GM23338 (cell line): ENCODE measurements at regions not wholly inside any gene's neighbourhood (a gene's known extent, or its start where the extent isn't known, plus 50 kb on each side); places are given as distances from the start of the nearest gene placed in this dataset.

Experiments used
- ATAC-seq: fragments of 200-7000 bp; cut with Tn5 transposase; 3 replicates; pipeline ENCODE4 v1.9.1; 2020
- DNase-seq: peaks from one replicate; pipeline ENCODE4 v3.0.0-alpha.2; 2015; ENCODE audit warnings: low spot score
- H2AFZ ChIP-seq: fragments of 200-600 bp; sonication (generic); 2 replicates; pipeline ENCODE4 v1.8.0; 2016; ENCODE audit warnings: antibody characterized with exemption, mild to moderate bottlenecking, moderate library complexity
- H3F3A ChIP-seq: fragments of 200-600 bp; sonication (generic); replicated peaks from 2 replicates; pipeline ENCODE4 v1.8.0; 2017; ENCODE audit warnings: antibody characterized with exemption, mixed run types, low read depth
- H3K27ac ChIP-seq: fragments of 200-600 bp; sonication (generic); 2 replicates; pipeline ENCODE4 v1.6.1; 2016; ENCODE audit warnings: low read depth
- H3K27me3 ChIP-seq: fragments of 200-600 bp; sonication (generic); 2 replicates; pipeline ENCODE4 v1.8.0; 2016; ENCODE audit warnings: mild to moderate bottlenecking, mixed run types, moderate library complexity; ENCODE audit not compliant: insufficient read depth
- H3K36me3 ChIP-seq: fragments of 200-600 bp; sonication (generic); 2 replicates; pipeline ENCODE4 v1.8.0; 2016; ENCODE audit warnings: mild to moderate bottlenecking; ENCODE audit not compliant: insufficient read depth
- H3K4me1 ChIP-seq: fragments of 200-600 bp; sonication (generic); 2 replicates; pipeline ENCODE4 v1.8.0; 2016; ENCODE audit warnings: mild to moderate bottlenecking, moderate library complexity; ENCODE audit not compliant: insufficient read depth
- H3K4me2 ChIP-seq: fragments of 200-600 bp; sonication (generic); 2 replicates; pipeline ENCODE4 v1.7.1; 2017; ENCODE audit warnings: mixed run types
- H3K4me3 ChIP-seq: fragments of 200-600 bp; sonication (generic); 2 replicates; pipeline ENCODE4 v1.6.1; 2016; ENCODE audit warnings: mixed run types
- H3K79me2 ChIP-seq: fragments of 200-600 bp; sonication (generic); replicated peaks from 2 replicates; pipeline ENCODE4 v1.8.0; 2017; ENCODE audit warnings: mild to moderate bottlenecking; ENCODE audit not compliant: insufficient read depth
- H3K9me2 ChIP-seq: fragments of 200-600 bp; sonication (generic); 2 replicates; pipeline ENCODE4 v1.8.0; 2017; ENCODE audit not compliant: insufficient read depth
- H4K20me1 ChIP-seq: fragments of 200-600 bp; sonication (generic); replicated peaks from 2 replicates; pipeline ENCODE4 v1.8.0; 2017; ENCODE audit warnings: mild to moderate bottlenecking; ENCODE audit not compliant: insufficient read depth
- H3K27ac Mint-ChIP-seq: 2 replicates; pipeline ENCODE4 v1.8.0; 2020; ENCODE audit warnings: inconsistent platforms, mild to moderate bottlenecking, moderate library complexity, mixed read lengths
- H3K27me3 Mint-ChIP-seq: 3 replicates; pipeline ENCODE4 v1.8.0; 2022; ENCODE audit warnings: low read depth, mild to moderate bottlenecking, moderate library complexity, mixed read lengths, inconsistent platforms; ENCODE audit not compliant: insufficient read depth, poor library complexity
- H3K36me3 Mint-ChIP-seq: 3 replicates; pipeline ENCODE4 v1.8.0; 2021; ENCODE audit warnings: low read depth, mild to moderate bottlenecking, inconsistent platforms, moderate library complexity, mixed read lengths
- H3K4me1 Mint-ChIP-seq: 3 replicates; pipeline ENCODE4 v1.8.0; 2020; ENCODE audit warnings: mild to moderate bottlenecking, inconsistent platforms, mixed read lengths
- H3K4me3 Mint-ChIP-seq: 3 replicates; pipeline ENCODE4 v1.8.0; 2021; ENCODE audit warnings: moderate library complexity, mild to moderate bottlenecking, inconsistent platforms, mixed read lengths
- H3K9me3 Mint-ChIP-seq: 3 replicates; pipeline ENCODE4 v1.8.0; 2020; ENCODE audit warnings: moderate library complexity, mild to moderate bottlenecking, inconsistent platforms, mixed read lengths
- EZH2phosphoT487 ChIP-seq: fragments of 200-600 bp; sonication (generic); IDR thresholded peaks from one replicate; pipeline ENCODE4 v1.8.1; 2018; ENCODE audit warnings: antibody characterized with exemption; ENCODE audit not compliant: unreplicated experiment
- JUNB ChIP-seq: IDR thresholded peaks from one replicate; pipeline ENCODE4 v1.6.1; 2016; ENCODE audit warnings: antibody characterized with exemption; ENCODE audit not compliant: unreplicated experiment
- NANOG ChIP-seq: IDR thresholded peaks from 2 replicates; pipeline ENCODE4 v1.6.1; 2016; ENCODE audit warnings: antibody characterized with exemption, borderline replicate concordance
- POLR2AphosphoS5 ChIP-seq: IDR thresholded peaks from 2 replicates; pipeline ENCODE4 v1.6.1; 2016; ENCODE audit warnings: antibody characterized with exemption, low read depth
- REST ChIP-seq: IDR thresholded peaks from one replicate; pipeline ENCODE4 v1.6.1; 2018; ENCODE audit warnings: antibody characterized with exemption; ENCODE audit not compliant: unreplicated experiment
- STAT1 ChIP-seq: IDR thresholded peaks from one replicate; pipeline ENCODE4 v1.6.1; 2016; ENCODE audit warnings: antibody characterized with exemption; ENCODE audit not compliant: unreplicated experiment
- ZNF114 ChIP-seq: fragments of 250-450 bp; sonication (Bioruptor Pico); IDR thresholded peaks from 2 replicates; pipeline ENCODE4 v1.5.0; 2020; ENCODE audit warnings: mild to moderate bottlenecking, moderate library complexity
- ZNF331 ChIP-seq: fragments of 250-450 bp; sonication (Bioruptor Pico); IDR thresholded peaks from 2 replicates; pipeline ENCODE4 v1.5.0; 2020; ENCODE audit warnings: low read depth, mild to moderate bottlenecking, moderate library complexity
- ZNF462 ChIP-seq: fragments of 250-450 bp; sonication (Bioruptor Pico); IDR thresholded peaks from 2 replicates; pipeline ENCODE4 v1.5.0; 2020; ENCODE audit warnings: mild to moderate bottlenecking, moderate library complexity

GRCh38 chrX:38999099-38999498 is 197.8 kb downstream of the MID1IP1 start:
- Histone ChIP-seq H2AFZ (no peak overlapping the region), H3K79me2 (no peaks in the 10 kb centered on the region), H4K20me1 (no peaks in the 10 kb centered on the region), H3K36me3 (no peaks in the 10 kb centered on the region), H3K27ac (no peak overlapping the region), H3K9me2 (no peaks in the 10 kb centered on the region), H3K4me1 (no peaks in the 10 kb centered on the region), H3K27me3 (no peaks in the 10 kb centered on the region), H3F3A (no peaks in the 10 kb centered on the region), H3K4me3 (no peak overlapping the region), H3K4me2 (no peak overlapping the region)
- Mint-ChIP-seq H3K27ac (no peak overlapping the region), H3K27me3 (no peaks in the 10 kb centered on the region), H3K9me3 (no peaks in the 10 kb centered on the region), H3K4me1 (no peaks in the 10 kb centered on the region), H3K4me3 (no peak overlapping the region), H3K36me3 (no peaks in the 10 kb centered on the region)
- ATAC-seq (no peak), DNase-seq (no peak)
- no peak for TF ChIP-seq ZNF462 (CRISPR knock-in tag)

GRCh38 chrX:38999967-39000745 is 198.9 kb downstream of the MID1IP1 start:
- no peak overlapping the region for H3K27ac Mint-ChIP-seq
- H3K36me3 Mint-ChIP-seq, result no peaks in the 10 kb centered on the region
- Histone ChIP-seq H3K4me2 (no peak overlapping the region), H4K20me1 (no peaks in the 10 kb centered on the region), H2AFZ (no peak overlapping the region), H3K4me3 (no peak overlapping the region), H3F3A (no peaks in the 10 kb centered on the region), H3K79me2 (no peaks in the 10 kb centered on the region), H3K4me1 (no peaks in the 10 kb centered on the region), H3K9me2 (no peaks in the 10 kb centered on the region), H3K36me3 (no peaks in the 10 kb centered on the region), H3K27me3 (no peaks in the 10 kb centered on the region), H3K27ac (no peak overlapping the region)
- ATAC-seq (no peak), DNase-seq (no peak)
- H3K4me3 Mint-ChIP-seq, result no peak overlapping the region
- H3K9me3 Mint-ChIP-seq, result no peaks in the 10 kb centered on the region
- no peaks in the 10 kb centered on the region for H3K4me1 Mint-ChIP-seq
- no peaks in the 10 kb centered on the region for H3K27me3 Mint-ChIP-seq
- TF ChIP-seq STAT1, result no peak
- no peak for TF ChIP-seq NANOG
- TF ChIP-seq JUNB, result no peak
- no peak for TF ChIP-seq ZNF114
- TF ChIP-seq POLR2AphosphoS5, result no peak
- no peak for TF ChIP-seq EZH2phosphoT487
- no peak for TF ChIP-seq ZNF331 (CRISPR knock-in tag)
- no peak for TF ChIP-seq REST
